ENCODE measurements at regions not wholly inside any gene's neighbourhood (a gene's known extent, or its start where the extent isn't known, plus 50 kb on each side); places are given as distances from the start of the nearest gene placed in this dataset.

- TF ChIP-seq, protein P1, sequence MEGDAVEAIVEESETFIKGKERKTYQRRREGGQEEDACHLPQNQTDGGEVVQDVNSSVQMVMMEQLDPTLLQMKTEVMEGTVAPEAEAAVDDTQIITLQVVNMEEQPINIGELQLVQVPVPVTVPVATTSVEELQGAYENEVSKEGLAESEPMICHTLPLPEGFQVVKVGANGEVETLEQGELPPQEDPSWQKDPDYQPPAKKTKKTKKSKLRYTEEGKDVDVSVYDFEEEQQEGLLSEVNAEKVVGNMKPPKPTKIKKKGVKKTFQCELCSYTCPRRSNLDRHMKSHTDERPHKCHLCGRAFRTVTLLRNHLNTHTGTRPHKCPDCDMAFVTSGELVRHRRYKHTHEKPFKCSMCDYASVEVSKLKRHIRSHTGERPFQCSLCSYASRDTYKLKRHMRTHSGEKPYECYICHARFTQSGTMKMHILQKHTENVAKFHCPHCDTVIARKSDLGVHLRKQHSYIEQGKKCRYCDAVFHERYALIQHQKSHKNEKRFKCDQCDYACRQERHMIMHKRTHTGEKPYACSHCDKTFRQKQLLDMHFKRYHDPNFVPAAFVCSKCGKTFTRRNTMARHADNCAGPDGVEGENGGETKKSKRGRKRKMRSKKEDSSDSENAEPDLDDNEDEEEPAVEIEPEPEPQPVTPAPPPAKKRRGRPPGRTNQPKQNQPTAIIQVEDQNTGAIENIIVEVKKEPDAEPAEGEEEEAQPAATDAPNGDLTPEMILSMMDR (IDR thresholded peaks at IDR 0.05), result no peak
- TF ChIP-seq POLR2AphosphoS5 (IDR thresholded peaks at IDR 0.05) (no peak), POLR2A (IDR thresholded peaks at IDR 0.05) (no peak)
Observed at GRCh38 chr3:164608554-164609276, 469.6 kb downstream of the SI start.
